Fibroblast of pulmonary artery (primary cell): ENCODE measurements at regions not wholly inside any gene's neighbourhood (a gene's known extent, or its start where the extent isn't known, plus 50 kb on each side); places are given as distances from the start of the nearest gene placed in this dataset.

Source experiments
- DNase-seq: peaks from one replicate; pipeline ENCODE4 v3.0.0-alpha.2; 2010; ENCODE audit warnings: low read depth
- H3K4me3 ChIP-seq: replicated peaks from 2 replicates; pipeline ENCODE4 v1.5.1; 2011; ENCODE audit warnings: low read depth, mild to moderate bottlenecking, control low read depth, low read length, moderate library complexity
- CTCF ChIP-seq: IDR thresholded peaks from 2 replicates; pipeline ENCODE4 v1.5.1; 2011; ENCODE audit warnings: mild to moderate bottlenecking, control low read depth, low read length, inconsistent platforms; ENCODE audit errors: missing control alignments

DNA sequence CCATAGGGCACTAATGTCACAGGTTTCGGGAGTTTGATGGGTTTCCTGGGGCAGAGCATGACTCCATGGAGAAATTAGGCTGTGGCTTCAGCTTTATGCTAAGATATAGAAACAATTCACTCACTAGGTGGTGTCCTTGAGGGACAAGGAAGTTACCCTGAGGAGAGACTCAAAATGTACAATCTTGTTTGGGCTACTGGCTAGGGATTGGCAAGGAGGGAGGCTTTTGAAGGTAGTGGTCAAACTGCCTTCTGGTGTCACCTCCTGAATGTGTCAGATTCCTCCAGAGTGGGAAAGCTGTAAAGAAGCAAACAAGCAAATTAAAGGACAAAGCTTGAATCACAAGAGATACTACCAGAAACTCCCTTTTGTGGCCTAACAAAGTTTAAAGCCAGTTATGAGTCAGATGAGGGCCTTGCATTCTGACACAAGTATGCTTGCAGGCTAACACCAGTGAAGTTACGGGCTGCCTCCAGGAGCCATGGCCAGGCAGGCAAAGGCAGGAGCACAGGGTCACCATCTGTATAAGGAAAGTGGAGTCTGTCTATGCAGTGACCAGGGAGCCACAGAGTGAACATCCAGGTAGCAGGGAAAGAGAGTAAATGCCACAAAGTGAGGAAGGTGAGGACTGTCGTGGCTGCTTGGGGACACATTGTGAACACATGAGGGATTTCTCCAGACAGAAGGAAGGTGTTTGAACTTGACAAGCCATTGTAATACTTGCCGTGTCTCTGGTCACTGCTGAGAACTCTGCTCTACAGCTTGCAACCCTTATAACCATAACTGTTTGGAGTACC, 107.7 kb upstream of the DTNBP1 start:
- peak; percentile 12 for DNase-seq
- TF ChIP-seq CTCF = no peak
- no peak overlapping the region for H3K4me3 ChIP-seq

- TF ChIP-seq CTCF = no peak
- no peak overlapping the region for H3K4me3 ChIP-seq
- no peak for DNase-seq
Observed at GRCh38 chr6:15769511-15770018, 106.7 kb upstream of the DTNBP1 start.

GRCh38 chr6:15768999-15769398, 106.2 kb upstream of the DTNBP1 start:
- no peak for TF ChIP-seq CTCF
- no peak overlapping the region for H3K4me3 ChIP-seq
- no peak for DNase-seq

GRCh38 chr6:15763837-15764236, 101.0 kb upstream of the DTNBP1 start:
- TF ChIP-seq CTCF = no peak
- H3K4me3 ChIP-seq = no peak overlapping the region
- peak; percentile 27 for DNase-seq

DNA sequence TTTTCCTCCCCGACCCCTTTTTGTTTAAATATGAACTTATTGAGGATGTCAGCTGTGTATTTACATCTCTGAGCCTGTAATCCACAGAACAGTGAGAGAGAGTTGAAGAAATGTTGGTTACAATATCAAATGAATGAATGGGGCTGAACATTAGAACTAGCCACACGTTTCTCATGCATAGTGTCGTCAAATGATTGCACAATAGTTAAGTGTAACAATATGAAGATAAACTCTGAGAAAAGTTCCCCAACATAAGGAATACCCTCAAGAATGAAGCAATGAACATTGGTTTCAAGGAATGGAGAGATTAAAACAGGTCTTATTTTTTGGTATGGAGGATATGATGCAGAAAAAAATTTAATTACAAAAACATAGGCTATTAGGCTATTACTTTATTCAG, 100.5 kb upstream of the DTNBP1 start:
- H3K4me3 ChIP-seq = no peak overlapping the region
- no peak for TF ChIP-seq CTCF
- DNase-seq = peak; percentile 25

GRCh38 chr6:15761045-15761502, 98.2 kb upstream of the DTNBP1 start:
- no peak for DNase-seq
- no peak overlapping the region for H3K4me3 ChIP-seq
- no peak for TF ChIP-seq CTCF

DNA sequence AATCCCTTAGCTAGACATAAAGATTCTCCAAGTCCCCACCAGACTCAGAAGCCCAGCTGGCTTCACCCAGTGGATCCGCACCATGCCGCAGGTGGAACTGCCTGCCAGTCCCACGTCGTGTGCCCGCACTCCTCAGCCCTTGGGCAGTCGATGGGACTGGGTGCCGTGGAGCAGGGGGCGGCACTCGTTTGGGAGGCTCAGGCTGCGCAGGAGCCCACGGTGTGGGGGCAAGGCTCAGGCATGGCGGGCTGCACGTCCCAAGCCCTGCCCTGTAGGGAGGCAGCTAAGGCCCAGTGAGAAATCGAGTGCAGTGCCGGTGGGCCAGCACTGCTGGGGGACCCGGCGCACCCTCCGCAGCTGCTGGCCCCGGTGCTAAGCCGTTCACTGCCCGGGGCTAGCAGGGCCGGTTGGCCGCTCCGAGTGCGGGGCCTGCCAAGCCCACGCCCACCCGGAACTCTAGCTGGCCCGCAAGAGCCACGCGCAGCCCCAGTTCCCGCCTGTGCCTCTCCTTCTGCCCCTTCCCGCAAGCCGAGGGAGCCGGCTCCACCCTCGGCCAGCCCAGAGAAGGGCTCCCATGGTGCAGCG, 95.9 kb upstream of the DTNBP1 start:
- no peak for TF ChIP-seq CTCF
- no peak for DNase-seq
- no peak overlapping the region for H3K4me3 ChIP-seq
